Brain microvascular endothelial cell (primary cell): ENCODE measurements at regions not wholly inside any gene's neighbourhood (a gene's known extent, or its start where the extent isn't known, plus 50 kb on each side); places are given as distances from the start of the nearest gene placed in this dataset.

Source experiments
- DNase-seq: peaks from one replicate; pipeline ENCODE4 v3.0.0-alpha.2; 2020
- H3K27ac ChIP-seq: fragments of 250-450 bp; sonication (Bioruptor Pico); 2 replicates; pipeline ENCODE4 v1.5.1; 2020; ENCODE audit warnings: mild to moderate bottlenecking, moderate library complexity
- H3K27me3 ChIP-seq: fragments of 250-450 bp; sonication (Bioruptor Pico); replicated peaks from 2 replicates; pipeline ENCODE4 v1.5.1; 2020; ENCODE audit warnings: mild to moderate bottlenecking
- H3K36me3 ChIP-seq: fragments of 250-450 bp; sonication (Bioruptor Pico); replicated peaks from 2 replicates; pipeline ENCODE4 v1.5.1; 2020; ENCODE audit warnings: mild to moderate bottlenecking
- H3K4me3 ChIP-seq: 2 replicates; pipeline ENCODE4 v1.5.1; 2011; ENCODE audit warnings: low read depth, mild to moderate bottlenecking, control low read depth, low read length, moderate library complexity
- in situ Hi-C: cut with HindIII; loops from 2 replicates; pipeline ENCODE4 v1.10.0; 2017; ENCODE audit warnings: low sequenced_read_pairs, low pct_ligation_motif_present
- TF ChIP-seq, protein P1 (sequence below): IDR thresholded peaks from 2 replicates; pipeline ENCODE4 v1.5.1; 2011; ENCODE audit warnings: low read depth, mild to moderate bottlenecking, moderate library complexity, low read length, control low read depth, inconsistent platforms; ENCODE audit errors: missing control alignments

DNA sequence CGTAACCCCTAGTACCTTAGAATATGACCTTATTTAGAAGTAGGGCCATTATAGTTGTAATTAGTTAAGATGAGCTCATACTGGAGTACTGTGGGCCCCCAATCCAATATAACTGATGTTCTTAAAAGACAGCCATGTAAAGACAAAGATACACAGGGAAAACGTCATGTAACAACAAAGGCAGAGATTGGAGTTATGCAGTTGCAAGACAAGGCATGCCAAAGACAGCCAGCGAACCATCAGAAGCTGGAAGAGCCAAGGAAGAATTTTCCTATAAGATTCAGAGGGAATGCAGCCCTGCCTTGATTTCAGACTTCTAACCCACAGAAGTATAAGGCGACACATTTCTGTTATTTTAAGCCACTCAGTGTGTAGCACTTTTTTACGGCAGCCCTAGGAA is 55.9 kb upstream of the TLK1 start:
- in situ Hi-C loops: no loop called here
- Histone ChIP-seq H3K4me3 (no peak overlapping the region), H3K27me3 (no peaks in the 10 kb centered on the region), H3K27ac (no peak overlapping the region), H3K36me3 (no peaks in the 10 kb centered on the region)
- TF ChIP-seq, protein P1, sequence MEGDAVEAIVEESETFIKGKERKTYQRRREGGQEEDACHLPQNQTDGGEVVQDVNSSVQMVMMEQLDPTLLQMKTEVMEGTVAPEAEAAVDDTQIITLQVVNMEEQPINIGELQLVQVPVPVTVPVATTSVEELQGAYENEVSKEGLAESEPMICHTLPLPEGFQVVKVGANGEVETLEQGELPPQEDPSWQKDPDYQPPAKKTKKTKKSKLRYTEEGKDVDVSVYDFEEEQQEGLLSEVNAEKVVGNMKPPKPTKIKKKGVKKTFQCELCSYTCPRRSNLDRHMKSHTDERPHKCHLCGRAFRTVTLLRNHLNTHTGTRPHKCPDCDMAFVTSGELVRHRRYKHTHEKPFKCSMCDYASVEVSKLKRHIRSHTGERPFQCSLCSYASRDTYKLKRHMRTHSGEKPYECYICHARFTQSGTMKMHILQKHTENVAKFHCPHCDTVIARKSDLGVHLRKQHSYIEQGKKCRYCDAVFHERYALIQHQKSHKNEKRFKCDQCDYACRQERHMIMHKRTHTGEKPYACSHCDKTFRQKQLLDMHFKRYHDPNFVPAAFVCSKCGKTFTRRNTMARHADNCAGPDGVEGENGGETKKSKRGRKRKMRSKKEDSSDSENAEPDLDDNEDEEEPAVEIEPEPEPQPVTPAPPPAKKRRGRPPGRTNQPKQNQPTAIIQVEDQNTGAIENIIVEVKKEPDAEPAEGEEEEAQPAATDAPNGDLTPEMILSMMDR: no peak
- DNase-seq: no peak

DNA sequence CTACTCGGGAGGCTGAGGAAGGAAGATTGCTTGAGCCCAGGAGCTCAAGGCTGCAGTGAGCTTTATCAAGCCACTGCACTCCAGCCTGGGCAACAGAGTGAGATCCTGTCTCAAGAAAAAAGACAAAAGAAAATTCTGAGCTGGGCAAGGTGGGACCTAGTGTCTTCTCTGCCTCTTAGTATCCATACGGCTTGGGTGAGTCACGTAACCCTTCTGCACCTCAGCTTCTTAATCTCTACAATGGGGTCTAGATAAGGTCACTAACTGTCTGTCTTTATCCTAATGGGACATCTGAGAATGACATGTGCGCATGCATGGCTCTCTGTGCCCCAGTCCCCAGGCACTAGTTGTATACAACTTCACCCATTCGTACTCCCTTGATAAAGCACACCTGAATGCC is 53.4 kb upstream of the TLK1 start:
- no peak for DNase-seq
- in situ Hi-C loops: no loop called here

DNA sequence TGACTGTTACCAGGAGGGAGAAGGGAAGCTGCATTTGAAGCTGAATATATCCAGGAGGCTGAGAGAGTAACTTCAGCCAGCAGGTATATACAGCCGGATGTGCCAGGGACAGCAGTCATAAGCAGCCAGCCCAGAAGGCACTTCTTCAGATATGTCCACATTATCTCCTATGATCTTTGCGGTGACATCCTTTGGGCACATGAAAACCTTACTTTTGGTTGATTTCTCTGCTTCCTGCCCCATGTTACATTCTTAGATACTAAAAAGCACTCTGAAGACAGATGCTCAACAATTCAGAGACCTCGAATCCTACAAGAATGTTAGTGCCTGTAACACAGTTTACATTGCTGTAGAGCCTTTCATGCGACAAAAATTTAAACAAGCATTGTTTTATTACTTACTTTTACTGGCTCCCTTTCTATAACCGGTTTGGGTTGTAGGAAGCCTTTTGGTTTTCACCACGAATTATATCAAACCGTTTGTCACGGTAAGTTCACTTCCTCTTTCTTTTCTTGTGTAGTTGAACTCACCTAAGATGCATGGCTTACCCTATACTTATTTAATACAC is 50.3 kb upstream of the TLK1 start:
- TF ChIP-seq, protein P1: no peak
- no peak for DNase-seq
- Histone ChIP-seq H3K4me3 (no peak overlapping the region), H3K27ac (no peak overlapping the region), H3K27me3 (no peaks in the 10 kb centered on the region), H3K36me3 (no peaks in the 10 kb centered on the region)
- in situ Hi-C loops: no loop called here

More for the DNA sequence above, 53.4 kb upstream of the TLK1 start:
- no peak overlapping the region for H3K27ac ChIP-seq
- no peak overlapping the region for H3K4me3 ChIP-seq
- no peaks in the 10 kb centered on the region for H3K36me3 ChIP-seq
- TF ChIP-seq, protein P1: no peak
- no peaks in the 10 kb centered on the region for H3K27me3 ChIP-seq
